Hepatocyte (in vitro differentiated cells): ENCODE measurements at regions not wholly inside any gene's neighbourhood (a gene's known extent, or its start where the extent isn't known, plus 50 kb on each side); places are given as distances from the start of the nearest gene placed in this dataset.

Experiments used
- DNase-seq: peaks from one replicate; pipeline ENCODE4 v3.0.0-alpha.2; 2016; ENCODE audit warnings: low spot score
- H2AFZ ChIP-seq: fragments of 200-600 bp; sonication (generic); 2 replicates; pipeline ENCODE4 v1.6.0; 2016; ENCODE audit warnings: antibody characterized with exemption, mild to moderate bottlenecking
- H3K27ac ChIP-seq: fragments of 200-600 bp; sonication (generic); 2 replicates; pipeline ENCODE4 v1.5.1; 2016; ENCODE audit warnings: mild to moderate bottlenecking
- H3K27me3 ChIP-seq: fragments of 200-600 bp; sonication (generic); 2 replicates; pipeline ENCODE4 v1.6.1; 2016
- H3K36me3 ChIP-seq: fragments of 200-600 bp; sonication (generic); replicated peaks from 2 replicates; pipeline ENCODE4 v1.5.1; 2016; ENCODE audit warnings: low read depth; ENCODE audit not compliant: insufficient read depth
- H3K4me1 ChIP-seq: fragments of 200-600 bp; sonication (generic); 2 replicates; pipeline ENCODE4 v1.5.1; 2016; ENCODE audit warnings: mild to moderate bottlenecking, moderate library complexity; ENCODE audit not compliant: insufficient read depth
- H3K4me2 ChIP-seq: fragments of 200-600 bp; sonication (generic); 2 replicates; pipeline ENCODE4 v1.6.0; 2016
- H3K4me3 ChIP-seq: fragments of 200-600 bp; sonication (generic); 2 replicates; pipeline ENCODE4 v1.5.1; 2016; ENCODE audit warnings: mild to moderate bottlenecking
- H3K79me2 ChIP-seq: fragments of 200-600 bp; sonication (generic); 2 replicates; pipeline ENCODE4 v1.6.0; 2017; ENCODE audit warnings: mild to moderate bottlenecking
- H3K9me2 ChIP-seq: fragments of 200-600 bp; sonication (generic); replicated peaks from 2 replicates; pipeline ENCODE4 v1.6.0; 2017; ENCODE audit warnings: mild to moderate bottlenecking; ENCODE audit not compliant: insufficient read depth
- H3K9me3 ChIP-seq: fragments of 200-600 bp; sonication (generic); 2 replicates; pipeline ENCODE4 v1.5.1; 2016; ENCODE audit warnings: low read depth, mild to moderate bottlenecking
- H4K20me1 ChIP-seq: fragments of 200-600 bp; sonication (generic); 2 replicates; pipeline ENCODE4 v1.6.0; 2016; ENCODE audit warnings: mild to moderate bottlenecking; ENCODE audit not compliant: insufficient read depth, poor library complexity, severe bottlenecking
- CTCF ChIP-seq: fragments of 200-600 bp; sonication (generic); IDR thresholded peaks from 2 replicates; pipeline ENCODE4 v1.5.1; 2016; ENCODE audit warnings: antibody characterized with exemption, mild to moderate bottlenecking; ENCODE audit not compliant: poor library complexity
- EZH2 ChIP-seq: fragments of 200-600 bp; sonication (generic); IDR thresholded peaks from 2 replicates; pipeline ENCODE4 v1.6.1; 2016; ENCODE audit warnings: antibody characterized with exemption, mild to moderate bottlenecking, borderline replicate concordance
- EZH2phosphoT487 ChIP-seq: fragments of 200-600 bp; sonication (generic); IDR thresholded peaks from one replicate; pipeline ENCODE4 v1.6.1; 2018; ENCODE audit warnings: antibody characterized with exemption, mild to moderate bottlenecking, low read depth, moderate library complexity; ENCODE audit not compliant: unreplicated experiment, severe bottlenecking
- WGBS: methylation state at CpG from one replicate; pipeline ENCODE4 v1.1.6; 2016; ENCODE audit warnings: low lambda C conversion rate; ENCODE audit errors: missing lambda C conversion rate; 5-methylcytosine and 5-hydroxymethylcytosine counted together

GRCh38 chr13:80145171-80145690 is 195.7 kb downstream of the SPRY2 start:
- H3K4me2 ChIP-seq, result no peak overlapping the region

DNA sequence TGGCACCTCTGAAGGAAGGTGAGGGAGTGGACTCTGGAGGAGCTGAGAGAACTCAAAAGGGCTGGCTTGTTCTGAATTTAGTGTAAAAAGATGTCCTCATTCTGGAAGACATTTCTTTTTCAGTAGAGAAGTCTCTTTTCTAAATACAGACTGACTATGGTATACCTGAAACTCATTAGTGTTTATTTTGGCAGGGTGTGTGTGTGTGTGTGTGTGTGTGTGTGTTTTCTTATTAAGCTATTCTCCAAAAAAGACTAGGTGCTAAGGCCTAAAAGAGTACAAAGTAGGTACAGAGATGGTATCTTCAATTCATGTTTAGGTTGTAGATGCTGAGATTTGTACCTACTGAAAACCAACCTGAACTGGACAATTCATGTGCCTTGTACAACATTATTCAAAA is 196.4 kb downstream of the SPRY2 start:
- H3K27me3 ChIP-seq, result no peaks in the 10 kb centered on the region
- no peak overlapping the region for H3K27ac ChIP-seq
- H4K20me1 ChIP-seq, result no peaks in the 10 kb centered on the region
- H3K9me3 ChIP-seq, result no peaks in the 10 kb centered on the region
- no peak overlapping the region for H3K4me2 ChIP-seq
- no peak overlapping the region for H2AFZ ChIP-seq
- no peak for DNase-seq
- H3K36me3 ChIP-seq, result no peaks in the 10 kb centered on the region
- no peaks in the 10 kb centered on the region for H3K4me1 ChIP-seq
- no peak overlapping the region for H3K4me3 ChIP-seq
- TF ChIP-seq EZH2phosphoT487 (no peak), CTCF (no peak), EZH2 (no peak)
- no peaks in the 10 kb centered on the region for H3K79me2 ChIP-seq
- H3K9me2 ChIP-seq, result no peaks in the 10 kb centered on the region

More at GRCh38 chr13:80145171-80145690, 195.7 kb downstream of the SPRY2 start:
- no peaks in the 10 kb centered on the region for H4K20me1 ChIP-seq
- WGBS, result 86% methylated on average over 3 of the region's 3 CpGs
- TF ChIP-seq CTCF (no peak), EZH2phosphoT487 (no peak), EZH2 (no peak)
- no peaks in the 10 kb centered on the region for H3K36me3 ChIP-seq
- no peak for DNase-seq
- no peak overlapping the region for H3K4me3 ChIP-seq
- H3K27me3 ChIP-seq, result no peaks in the 10 kb centered on the region
- H3K79me2 ChIP-seq, result no peaks in the 10 kb centered on the region
- H3K9me3 ChIP-seq, result no peaks in the 10 kb centered on the region
- H3K27ac ChIP-seq, result no peak overlapping the region
- no peak overlapping the region for H2AFZ ChIP-seq
- no peaks in the 10 kb centered on the region for H3K9me2 ChIP-seq
- no peaks in the 10 kb centered on the region for H3K4me1 ChIP-seq

DNA sequence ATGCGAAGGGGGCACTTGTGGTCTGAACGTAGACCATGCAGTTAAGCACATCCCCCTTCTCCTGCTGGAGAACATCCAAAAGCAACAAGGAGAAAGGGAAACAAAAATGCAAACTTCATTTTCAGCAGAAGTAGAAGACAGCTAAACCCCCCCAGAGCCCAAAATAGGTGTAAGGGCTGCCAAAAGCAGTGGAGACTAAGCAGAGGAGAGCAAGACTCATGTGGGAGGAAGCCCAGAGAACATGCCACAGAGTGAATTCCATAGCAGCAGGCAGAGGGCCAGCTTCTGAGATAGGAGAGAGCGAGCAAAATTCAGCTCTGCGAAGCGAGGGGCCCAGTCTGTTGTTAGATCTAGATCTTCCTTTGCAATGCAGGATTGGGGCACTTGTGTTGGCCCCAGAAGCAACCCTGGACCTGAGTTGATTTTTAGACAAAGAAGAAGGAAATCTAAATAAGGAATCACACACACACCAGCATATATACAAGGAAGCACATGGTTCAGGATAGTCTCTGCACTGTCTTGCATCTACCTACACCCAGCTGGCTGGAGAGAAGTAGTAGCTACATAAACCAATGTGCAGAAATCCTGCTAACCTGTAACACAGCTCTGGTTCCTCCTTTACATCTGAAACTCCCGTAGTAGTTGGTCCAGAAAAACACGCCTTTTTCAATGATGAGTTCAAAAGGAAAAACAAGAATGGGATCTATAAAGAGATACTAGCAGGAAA is 199.6 kb downstream of the SPRY2 start:
- H3K4me1 ChIP-seq, result no peaks in the 10 kb centered on the region
- H3K79me2 ChIP-seq, result no peaks in the 10 kb centered on the region
- no peaks in the 10 kb centered on the region for H3K27me3 ChIP-seq
- peak; percentile 39 for DNase-seq
- peak overlapping the region; percentile 18 for H2AFZ ChIP-seq
- H3K9me3 ChIP-seq, result no peaks in the 10 kb centered on the region
- H3K36me3 ChIP-seq, result no peaks in the 10 kb centered on the region
- H3K27ac ChIP-seq, result no peak overlapping the region
- no peaks in the 10 kb centered on the region for H3K9me2 ChIP-seq
- no peak overlapping the region for H3K4me2 ChIP-seq
- no peak overlapping the region for H3K4me3 ChIP-seq
- no peaks in the 10 kb centered on the region for H4K20me1 ChIP-seq
- 64% methylated on average over 7 of the region's 7 CpGs for WGBS
- TF ChIP-seq CTCF (no peak), EZH2 (no peak), EZH2phosphoT487 (no peak)
